LoVo (cell line): ENCODE measurements at regions not wholly inside any gene's neighbourhood (a gene's known extent, or its start where the extent isn't known, plus 50 kb on each side); places are given as distances from the start of the nearest gene placed in this dataset.
"Not testable (repeated sequence)": the region's sequence is repeated elsewhere in the genome, so short reads cannot be mapped to it uniquely, and the experiment has no call there.

ENCODE experiments used
- DNase-seq: peaks from one replicate; pipeline ENCODE4 v3.0.0-alpha.2; 2016; ENCODE audit warnings: low spot score

- DNase-seq: no peak
Observed at GRCh38 chr13:87982400-87982799, 311.2 kb downstream of the SLITRK5 start.

DNA sequence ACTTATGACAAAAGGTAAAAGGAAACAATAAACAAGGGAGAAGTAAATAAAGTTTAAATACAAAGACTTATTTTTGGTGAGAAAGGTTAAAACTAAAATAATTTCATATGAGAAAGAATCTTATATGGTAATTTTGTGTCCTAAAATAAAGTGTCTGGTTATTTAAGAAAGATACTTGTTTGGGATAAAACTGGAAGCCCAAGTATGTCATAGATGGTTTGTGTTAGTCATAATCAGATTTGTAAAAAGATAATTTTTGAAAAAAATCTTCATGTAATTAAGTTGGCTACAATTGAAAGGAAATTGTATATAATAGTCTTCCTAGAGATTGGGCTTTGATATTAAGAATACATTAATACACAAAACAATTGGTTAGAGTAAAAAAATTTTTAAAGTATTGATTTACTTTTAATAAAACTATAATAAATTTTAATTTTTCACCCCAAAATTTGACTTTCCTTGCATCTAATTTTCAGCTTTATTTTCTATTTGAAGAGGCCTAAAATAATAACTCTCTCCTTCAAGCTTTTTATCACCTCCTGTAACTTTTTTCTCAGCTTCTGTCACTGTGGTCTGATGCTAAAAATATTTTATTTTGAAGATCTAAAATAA, 315.6 kb downstream of the SLITRK5 start:
- no peak for DNase-seq

DNA sequence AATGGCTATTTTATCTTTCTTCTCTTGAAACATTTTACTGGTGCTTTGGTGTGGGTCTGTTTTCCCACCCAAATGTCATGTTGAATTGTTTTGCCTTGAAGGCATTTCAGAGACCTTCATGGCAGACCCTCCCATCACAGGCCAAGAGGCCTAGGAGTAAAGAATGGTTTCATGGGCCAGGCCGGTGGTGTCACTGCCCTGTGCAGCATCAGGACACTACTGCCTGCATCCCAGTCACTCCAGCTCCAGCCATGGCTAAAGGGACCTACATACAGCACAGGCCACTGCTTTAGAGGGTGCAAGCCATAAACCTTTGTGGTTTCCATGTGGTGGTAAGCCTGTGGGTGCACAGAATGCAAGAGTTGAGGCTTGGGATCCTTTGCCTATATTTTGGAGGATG, 326.9 kb downstream of the SLITRK5 start:
- DNase-seq: no peak

GRCh38 chr13:87999240-87999700, 328.1 kb downstream of the SLITRK5 start:
- DNase-seq: no peak

DNA sequence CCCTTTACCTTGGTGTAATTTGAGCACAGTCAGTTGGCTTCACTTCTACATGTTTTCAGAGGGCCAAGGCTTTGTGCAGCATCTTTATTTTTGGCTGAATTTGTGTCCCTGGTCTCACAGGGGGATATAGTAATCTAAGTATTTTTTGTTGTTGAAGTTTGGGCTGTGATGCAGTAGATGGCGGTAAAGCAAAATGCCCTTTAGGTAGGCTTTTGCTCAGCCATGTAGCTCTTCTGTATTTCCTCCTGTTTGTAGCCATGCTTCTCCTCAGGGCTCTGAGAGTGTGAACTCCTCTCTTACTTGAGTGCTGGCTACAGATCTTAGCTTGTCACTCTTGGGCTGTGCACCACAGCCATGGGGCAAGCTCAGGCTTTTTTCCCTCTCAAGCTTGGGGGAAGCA, 328.6 kb downstream of the SLITRK5 start:
- no peak for DNase-seq

- DNase-seq: no peak
Observed at GRCh38 chr13:88000239-88000638, 329.1 kb downstream of the SLITRK5 start.

- DNase-seq: no peak
Observed at GRCh38 chr13:88000787-88001186, 329.6 kb downstream of the SLITRK5 start.

GRCh38 chr13:88005188-88005587, 334.0 kb downstream of the SLITRK5 start:
- no peak for DNase-seq

DNA sequence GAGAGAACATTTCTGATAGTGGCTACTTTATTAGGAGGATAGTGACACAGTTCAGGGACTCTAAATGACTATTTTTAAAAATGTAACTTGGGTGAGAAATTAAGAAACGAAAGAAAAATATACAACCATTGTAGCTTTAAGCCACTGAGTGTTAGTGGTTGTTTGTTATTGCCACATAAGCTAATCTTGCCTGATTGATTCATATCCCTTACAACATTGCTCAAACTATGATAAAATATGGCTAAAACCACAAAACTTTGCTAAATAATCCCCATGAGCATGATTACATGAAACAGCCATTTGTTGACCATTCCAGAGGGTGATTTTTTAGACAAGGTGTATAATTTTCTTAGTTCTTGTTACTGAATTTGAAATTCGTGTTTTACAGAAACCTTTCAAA, 343.4 kb downstream of the SLITRK5 start:
- DNase-seq: no peak

- DNase-seq: no peak
Observed at GRCh38 chr13:88022431-88023208, 351.4 kb downstream of the SLITRK5 start.

GRCh38 chr13:88026241-88026640, 355.1 kb downstream of the SLITRK5 start:
- DNase-seq: no peak

GRCh38 chr13:88031980-88032559, 360.9 kb downstream of the SLITRK5 start:
- DNase-seq: no peak

DNA sequence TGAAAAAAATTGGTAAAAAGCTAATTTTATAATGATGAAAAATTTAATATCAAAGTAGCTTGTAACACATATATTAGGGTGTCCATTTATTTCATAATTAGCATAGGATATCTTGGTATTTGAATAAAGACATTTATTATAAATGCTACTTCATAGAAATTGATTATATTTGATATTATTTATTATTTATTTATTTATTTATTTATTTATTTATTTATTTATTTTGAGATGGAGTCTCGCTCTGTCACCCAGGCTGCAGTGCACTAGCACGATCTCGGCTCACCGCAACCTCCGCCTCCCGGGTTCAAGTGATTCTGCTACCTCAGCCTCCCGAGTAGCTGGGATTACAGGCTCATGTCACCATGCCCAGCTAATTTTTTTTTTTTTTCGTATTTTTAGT, 365.0 kb downstream of the SLITRK5 start:
- not testable (repeated sequence) for DNase-seq

DNA sequence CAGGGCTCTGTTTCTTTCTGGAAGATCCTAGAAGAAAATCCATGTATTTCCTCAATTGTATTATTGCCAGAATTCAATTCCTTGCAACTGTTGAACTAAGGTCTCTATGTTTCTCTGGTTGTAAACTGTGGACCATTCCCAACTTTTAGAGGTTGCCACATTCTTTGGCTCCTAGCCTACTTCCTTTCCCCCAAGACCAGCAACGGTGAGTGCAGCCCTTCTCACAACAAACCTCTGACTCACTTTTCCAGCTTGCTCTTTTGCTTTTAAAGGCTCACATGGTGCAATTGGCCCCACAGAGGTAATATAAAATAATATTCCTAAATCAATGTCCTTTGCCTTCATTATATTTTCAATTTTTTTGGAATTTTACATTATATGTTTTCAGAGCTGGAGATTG, 371.3 kb downstream of the SLITRK5 start:
- no peak for DNase-seq

- DNase-seq: no peak
Observed at GRCh38 chr13:88051746-88052482, 380.7 kb downstream of the SLITRK5 start.

DNA sequence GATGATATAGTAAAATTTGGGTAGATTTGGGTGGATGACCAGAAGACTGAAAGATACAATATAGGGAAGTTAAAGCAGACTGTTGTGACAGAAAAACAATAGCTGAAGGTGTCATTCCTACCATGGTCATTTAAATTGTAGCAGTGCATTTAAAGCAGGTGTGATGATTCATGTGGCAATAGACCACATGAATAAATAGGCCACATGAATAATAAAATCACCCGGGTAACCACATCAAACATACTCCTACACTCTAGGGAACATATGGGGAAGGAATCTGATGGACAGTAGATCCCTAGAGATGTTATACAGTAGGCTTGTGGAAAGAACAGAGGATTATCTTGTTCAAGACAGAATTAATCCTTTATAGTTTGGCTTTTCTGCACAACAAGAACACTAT, 392.6 kb downstream of the SLITRK5 start:
- DNase-seq: no peak

DNA sequence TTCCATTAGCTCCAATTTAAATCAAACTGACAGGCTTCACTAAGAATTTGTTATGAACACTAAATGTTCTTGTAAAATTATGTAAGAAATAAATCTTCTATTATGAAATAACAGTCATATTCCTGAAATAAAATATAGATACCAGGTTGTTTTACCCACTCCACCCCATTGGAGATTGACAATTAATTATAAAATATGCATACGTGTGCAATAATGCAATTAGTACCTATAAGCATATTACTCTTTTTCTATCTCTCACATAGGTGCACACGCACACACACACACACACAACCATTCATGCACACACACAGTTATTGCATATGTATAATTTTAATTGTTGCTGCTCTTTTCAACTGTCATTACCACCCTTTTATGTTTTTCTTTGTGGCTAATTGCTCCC, 395.7 kb downstream of the SLITRK5 start:
- DNase-seq: no peak

DNA sequence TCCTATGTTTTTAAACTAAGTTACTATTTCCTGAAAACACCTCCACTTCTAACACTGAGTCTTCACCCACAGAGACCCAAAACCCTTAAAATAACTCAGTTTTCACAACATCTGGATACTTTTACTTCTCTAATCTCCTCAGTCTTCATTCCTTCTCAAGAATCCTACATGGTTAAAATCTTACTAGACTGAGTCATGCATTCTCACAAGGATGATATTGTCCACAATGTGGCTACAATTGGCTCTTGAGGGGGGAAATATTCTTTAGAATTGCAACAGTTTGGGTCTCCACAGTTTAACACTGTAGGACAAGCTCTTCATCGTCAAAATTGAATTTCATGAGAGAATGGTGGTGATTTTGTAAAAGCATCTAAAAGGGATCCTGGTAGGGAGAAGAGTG, 397.1 kb downstream of the SLITRK5 start:
- no peak for DNase-seq

DNA sequence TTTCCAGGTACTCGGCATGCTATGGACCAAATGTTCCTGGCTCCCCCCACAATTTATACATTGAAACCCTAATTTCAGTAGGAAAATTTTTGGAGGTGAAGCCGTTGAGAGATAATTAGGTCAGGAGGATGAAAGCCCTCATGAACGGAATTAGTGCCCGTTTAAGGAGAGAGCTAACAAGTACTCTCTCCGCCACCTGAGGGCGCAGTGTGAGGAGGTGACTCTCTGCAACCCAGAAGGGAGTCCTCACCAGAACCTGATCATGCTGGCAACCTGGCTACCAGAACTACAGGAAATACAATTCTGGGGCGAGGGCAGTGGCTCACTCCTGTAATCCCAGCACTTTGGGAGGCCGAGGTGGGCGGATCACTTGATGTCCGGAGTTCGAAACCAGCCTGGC, 397.8 kb downstream of the SLITRK5 start:
- no peak for DNase-seq

DNA sequence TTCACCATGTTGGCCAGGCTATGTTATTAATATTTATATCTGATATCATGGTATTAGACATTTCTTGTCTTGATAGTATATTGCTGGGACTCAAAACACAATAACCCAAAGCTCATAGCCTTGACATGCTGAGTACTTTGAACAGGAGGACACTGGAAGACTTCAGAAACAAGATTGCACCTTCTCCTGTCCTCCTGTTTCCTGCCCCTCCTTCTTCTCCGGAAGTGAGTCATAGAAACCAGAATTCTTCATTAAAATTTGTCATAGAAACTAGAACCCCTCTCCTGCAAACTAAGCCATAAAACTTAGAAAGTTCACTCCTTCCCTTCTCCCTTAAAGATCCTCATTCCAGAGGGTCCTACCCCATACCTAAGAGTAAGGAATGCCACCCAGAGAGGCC, 400.2 kb downstream of the SLITRK5 start:
- no peak for DNase-seq

DNA sequence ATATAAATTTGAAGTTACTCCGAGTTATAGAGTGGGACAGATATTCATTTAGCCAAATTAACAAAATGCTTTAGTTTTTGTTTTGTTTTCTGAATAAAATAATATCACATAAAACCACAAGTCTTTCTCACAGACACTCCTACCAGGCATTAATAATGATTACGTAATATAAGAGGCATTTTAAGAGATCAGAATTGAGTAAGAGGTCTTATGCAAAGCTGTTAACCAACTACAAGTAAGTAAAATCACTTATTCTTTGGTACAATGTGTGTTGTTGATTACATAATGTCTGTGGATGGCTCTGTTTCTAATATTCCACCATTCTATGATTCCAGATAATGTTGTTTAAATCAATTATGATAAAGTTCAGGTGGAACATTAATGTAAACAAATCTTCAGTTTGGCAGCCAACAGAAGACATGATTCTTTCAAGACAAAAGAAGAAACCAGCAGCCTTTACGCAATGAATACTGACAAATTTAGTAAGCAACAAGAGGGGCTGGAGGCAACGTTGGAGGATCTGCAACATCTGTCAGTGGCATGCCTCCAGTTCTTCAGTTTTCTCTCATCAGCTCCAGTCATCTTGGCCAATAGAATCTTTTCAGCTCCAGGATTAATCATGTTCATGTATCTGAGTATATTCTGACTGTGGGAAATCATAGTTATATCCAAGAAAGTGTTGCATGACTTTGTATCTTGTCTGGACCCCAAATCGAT, 403.8 kb downstream of the SLITRK5 start:
- DNase-seq: no peak

DNA sequence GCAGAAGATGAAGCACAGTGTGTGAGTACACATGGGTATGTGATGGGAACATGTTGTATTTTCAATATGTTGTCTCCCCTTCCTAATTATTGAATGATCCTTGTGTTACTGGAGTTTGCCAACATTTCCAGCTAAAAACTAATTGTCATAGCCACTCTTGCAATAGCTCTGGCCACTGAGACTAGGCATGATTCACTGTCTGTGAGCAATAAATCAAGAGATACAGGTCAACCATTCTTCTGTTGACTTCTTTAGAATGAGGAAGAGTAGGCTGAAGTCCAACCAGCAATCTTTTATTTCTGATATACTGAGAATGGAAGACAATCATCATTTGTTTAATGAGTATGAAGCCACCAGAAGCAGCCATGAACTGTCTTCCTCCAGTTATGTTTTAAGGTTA, 413.9 kb downstream of the SLITRK5 start:
- no peak for DNase-seq
